HG02852 (cell line): ENCODE measurements at regions not wholly inside any gene's neighbourhood (a gene's known extent, or its start where the extent isn't known, plus 50 kb on each side); places are given as distances from the start of the nearest gene placed in this dataset.
"Not testable (repeated sequence)": the region's sequence is repeated elsewhere in the genome, so short reads cannot be mapped to it uniquely, and the experiment has no call there.

Experiments used
- ATAC-seq: cut with Tn5 transposase; IDR thresholded peaks from one replicate; pipeline ENCODE4 v1.9.1; 2021; ENCODE audit warnings: mild to moderate bottlenecking, moderate library complexity; ENCODE audit not compliant: unreplicated experiment

- no peak for ATAC-seq
Observed at GRCh38 chr1:116292929-116293725, 79.9 kb upstream of the ATP1A1 start.

DNA sequence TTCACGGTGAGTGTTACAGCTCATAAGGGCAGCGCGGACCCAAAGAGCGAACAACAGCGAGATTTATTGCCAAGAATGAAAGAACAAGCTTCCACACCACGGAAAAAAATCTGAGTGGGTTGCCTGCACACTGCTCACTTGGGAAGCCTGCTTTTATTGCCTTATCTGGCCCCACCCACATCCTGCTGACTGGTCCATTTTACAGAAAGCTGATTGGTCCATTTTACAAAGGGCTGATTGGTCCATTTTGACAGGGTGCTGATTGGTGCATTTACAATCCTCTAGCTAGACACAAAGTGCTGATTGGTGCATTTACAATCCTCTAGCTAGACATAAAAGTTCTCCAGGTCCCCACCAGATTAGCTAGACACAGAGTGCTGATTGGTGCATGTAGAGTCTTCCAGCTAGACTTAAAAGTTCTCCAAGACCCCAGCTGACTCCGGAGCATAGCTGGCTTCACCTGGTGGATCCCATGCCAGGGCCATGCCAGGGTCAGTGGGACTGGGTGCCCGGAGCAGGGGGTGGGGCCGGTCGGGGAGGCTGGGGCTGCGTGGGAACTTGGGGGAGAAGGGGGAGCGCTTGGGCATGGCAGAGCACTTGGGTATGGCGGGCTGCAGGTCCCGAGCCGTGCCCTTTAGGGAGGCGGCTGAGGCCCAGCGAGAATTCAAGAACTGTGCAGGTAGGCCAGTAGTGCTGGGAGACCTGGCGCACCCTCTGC, 75.4 kb upstream of the ATP1A1 start:
- ATAC-seq, result no peak

GRCh38 chr1:116298213-116298579, 74.8 kb upstream of the ATP1A1 start:
- ATAC-seq, result not testable (repeated sequence)

- no peak for ATAC-seq
Observed at GRCh38 chr1:116298746-116299145, 74.3 kb upstream of the ATP1A1 start.

- ATAC-seq, result no peak
Observed at GRCh38 chr1:116299248-116299647, 73.8 kb upstream of the ATP1A1 start.

DNA sequence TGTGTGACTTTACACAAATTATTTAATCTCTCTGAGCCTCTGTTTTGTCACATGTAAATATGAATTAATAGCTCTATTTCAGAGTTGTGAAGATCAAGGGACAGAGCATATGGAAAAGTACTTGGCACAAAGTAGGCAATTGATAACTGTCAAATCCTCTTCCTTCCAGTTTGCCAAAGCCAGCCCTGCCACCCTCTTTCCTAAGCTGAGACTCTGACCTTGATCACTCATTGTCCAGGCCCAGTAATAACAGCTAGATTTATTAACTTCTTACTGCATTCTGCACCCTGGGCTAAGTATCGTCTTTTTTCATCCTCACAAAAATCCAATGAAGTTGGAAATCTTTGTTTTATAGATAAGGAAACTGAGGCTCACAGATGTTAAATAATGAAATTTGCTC, 70.8 kb upstream of the ATP1A1 start:
- ATAC-seq, result no peak

- no peak for ATAC-seq
Observed at GRCh38 chr1:116306102-116306501, 66.9 kb upstream of the ATP1A1 start.

DNA sequence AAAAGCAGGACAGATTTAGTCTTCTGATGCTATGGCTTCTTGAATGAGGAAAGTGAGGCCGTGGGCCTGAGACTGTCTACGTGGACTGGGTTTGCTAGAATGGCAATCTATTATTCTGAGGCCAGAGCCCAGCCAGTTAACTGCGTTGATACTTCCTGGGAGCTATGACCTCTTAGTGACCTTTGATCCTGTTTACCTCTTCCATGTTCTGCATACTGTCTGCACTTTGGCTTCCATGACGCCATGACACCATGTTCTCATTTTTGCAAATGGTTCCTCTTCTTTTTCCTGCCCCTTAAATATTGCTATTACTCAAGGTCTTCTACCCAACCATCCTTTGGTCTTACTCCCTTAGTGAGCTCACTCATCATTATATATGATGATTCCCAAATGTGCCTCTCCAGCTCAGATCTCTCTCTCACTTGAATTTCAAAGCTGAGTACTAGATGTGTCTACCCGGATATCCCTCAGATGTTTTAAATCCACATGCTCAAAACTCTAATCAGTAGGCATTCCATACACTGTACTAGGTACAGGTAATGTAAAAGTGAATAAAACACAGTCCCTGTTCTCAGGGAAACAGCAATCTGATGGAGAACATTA, 66.1 kb upstream of the ATP1A1 start:
- no peak for ATAC-seq

DNA sequence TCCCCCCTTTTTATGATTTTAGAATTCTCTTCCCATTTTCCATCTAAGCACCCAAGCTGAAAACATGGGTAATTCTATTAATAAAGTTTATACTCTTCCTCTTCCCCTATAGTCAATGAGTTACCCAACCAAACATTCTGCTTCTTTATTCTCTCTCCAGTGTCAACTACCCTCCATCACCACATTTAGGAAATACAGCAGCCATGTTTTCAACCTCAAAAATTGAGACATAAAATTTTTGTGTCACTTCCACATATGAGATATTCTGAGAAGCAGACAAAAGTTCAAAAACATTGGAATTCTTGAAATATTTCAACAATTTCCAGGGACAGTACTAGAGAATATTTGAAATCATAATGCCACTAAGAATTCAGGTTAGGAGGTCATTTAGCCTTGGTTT, 64.8 kb upstream of the ATP1A1 start:
- no peak for ATAC-seq

- ATAC-seq, result no peak
Observed at GRCh38 chr1:116309090-116309870, 63.8 kb upstream of the ATP1A1 start.

- no peak for ATAC-seq
Observed at GRCh38 chr1:116310180-116310579, 62.9 kb upstream of the ATP1A1 start.

DNA sequence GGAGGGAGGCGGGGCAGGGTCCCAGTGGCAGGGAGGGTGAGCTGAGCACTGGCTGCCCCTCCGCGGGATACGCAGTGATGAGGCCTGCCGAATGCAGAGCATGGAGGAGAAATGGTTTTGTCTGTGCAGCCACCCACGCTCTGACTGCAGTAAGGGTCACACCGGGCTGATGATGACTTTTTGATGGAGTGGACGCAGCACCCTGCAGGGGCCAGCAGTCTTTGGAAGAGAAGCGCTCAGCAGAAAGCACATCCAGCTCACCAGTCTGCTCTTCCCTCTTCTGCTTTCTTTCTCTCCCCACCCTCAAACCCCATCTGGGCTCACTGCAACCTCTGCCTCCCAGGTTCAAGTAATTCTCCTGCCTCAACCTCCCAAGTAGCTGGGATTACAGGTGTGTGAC, 61.9 kb upstream of the ATP1A1 start:
- no peak for ATAC-seq

GRCh38 chr1:116311756-116312680, 61.0 kb upstream of the ATP1A1 start:
- no peak for ATAC-seq

- ATAC-seq, result no peak
Observed at GRCh38 chr1:116312681-116313069, 60.4 kb upstream of the ATP1A1 start.

DNA sequence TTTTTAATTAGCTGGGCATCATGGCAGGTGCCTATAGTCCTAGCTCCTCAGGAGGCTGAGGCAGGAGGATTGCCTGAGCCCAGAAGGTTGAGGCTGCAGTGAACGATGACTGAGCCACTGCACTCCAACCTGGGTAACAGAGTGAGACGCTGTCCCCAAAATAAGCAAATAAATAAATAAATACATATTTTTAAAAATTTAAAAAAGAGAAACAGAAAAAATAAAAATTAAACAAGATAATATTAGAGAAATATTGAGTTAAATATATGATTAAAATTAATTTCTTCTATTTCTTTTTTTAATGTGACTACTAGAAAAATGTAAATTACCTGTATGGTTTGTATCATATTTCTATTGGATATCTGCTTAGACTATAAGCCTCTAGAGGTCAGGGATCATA, 59.3 kb upstream of the ATP1A1 start:
- ATAC-seq, result no peak

DNA sequence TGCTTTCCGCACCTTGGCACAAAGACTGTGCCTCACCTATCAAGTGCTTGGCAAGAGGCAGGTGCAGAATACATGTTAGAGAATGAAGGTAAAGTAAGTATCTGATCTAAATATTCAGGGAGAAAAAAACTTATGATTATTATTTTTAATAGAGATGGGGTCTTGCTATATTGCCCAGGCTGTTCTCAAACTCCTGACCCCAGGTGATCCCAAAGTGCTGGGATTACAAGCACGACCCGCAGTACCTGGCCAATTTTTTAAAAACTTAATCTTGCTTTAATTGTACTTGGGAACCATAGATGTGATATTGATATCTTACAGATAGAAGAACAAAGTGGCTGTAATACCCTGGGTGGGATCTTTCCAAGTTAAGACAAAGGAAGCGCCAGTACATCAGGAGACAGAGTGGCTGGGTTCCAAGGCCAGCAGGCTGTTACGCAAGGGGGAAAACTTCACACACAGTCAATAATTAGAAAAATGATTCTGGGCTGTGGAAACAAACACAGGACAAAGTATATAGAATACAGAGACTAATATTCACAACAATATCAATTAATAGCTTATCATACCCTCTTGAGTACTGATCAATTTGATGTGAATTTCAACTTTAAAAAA, 58.6 kb upstream of the ATP1A1 start:
- no peak for ATAC-seq

GRCh38 chr1:116316373-116316772, 56.7 kb upstream of the ATP1A1 start:
- ATAC-seq, result no peak

- no peak for ATAC-seq
Observed at GRCh38 chr1:116318897-116319296, 54.1 kb upstream of the ATP1A1 start.

DNA sequence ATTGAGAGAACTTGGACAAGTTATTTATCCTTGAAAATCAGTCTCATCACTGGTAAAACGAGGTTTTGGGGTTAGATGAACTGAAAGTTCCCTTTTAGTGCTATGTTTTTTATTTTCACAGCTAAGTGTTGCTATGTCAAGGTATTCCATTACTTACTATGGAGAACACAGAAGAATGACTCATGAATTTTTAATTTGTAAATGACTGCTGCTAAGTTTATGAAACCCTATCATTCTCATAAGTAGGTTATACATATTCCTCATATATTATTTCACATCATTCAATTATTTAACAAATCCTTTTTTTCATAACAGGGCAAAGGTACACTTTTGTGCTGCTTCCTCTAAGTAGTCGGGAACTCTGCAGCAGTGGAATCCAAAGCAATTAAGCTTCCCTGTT, 52.2 kb upstream of the ATP1A1 start:
- ATAC-seq, result no peak

- ATAC-seq, result no peak
Observed at GRCh38 chr1:116321766-116322175, 51.3 kb upstream of the ATP1A1 start.
